ENCODE measurements at regions not wholly inside any gene's neighbourhood (a gene's known extent, or its start where the extent isn't known, plus 50 kb on each side); places are given as distances from the start of the nearest gene placed in this dataset.

GRCh38 chr5:61910771-61911170 is 395.2 kb upstream of the KIF2A start:
- no peak for TF ChIP-seq CTCF (conservative IDR thresholded peaks at IDR 0.05)
- TF ChIP-seq EZH2 (IDR thresholded peaks at IDR 0.05; ENCODE audit: low read depth): no peak
